ENCODE measurements at regions not wholly inside any gene's neighbourhood (a gene's known extent, or its start where the extent isn't known, plus 50 kb on each side); places are given as distances from the start of the nearest gene placed in this dataset.

DNA sequence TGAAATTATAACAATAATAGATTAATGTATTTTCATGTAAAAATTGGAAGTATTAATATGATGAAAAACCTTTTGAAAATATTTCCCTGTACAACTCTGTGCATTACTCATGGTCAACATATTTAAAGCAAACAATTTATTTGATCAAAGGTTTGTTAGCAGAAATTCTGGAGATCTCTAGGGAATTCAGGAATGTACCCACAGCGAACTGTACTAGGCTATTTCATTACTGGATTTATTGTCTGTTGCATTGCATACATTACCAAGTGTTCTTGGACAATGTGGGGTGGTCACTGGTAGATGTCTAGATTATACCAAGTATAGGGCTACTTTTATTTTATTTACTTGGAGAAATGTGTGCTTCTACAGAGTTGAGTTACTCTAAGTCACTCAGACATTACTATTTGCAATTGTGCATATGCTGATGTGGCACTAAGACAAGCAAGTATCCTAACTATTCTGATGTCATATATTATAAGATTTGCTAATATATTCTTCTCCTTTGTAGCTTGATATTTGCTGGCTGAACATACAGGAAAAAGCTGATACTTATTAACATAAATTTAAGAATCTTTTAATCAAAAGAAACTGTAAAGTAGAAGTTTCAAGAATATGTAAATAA is 323.3 kb downstream of the CCER1 start:
- Histone ChIP-seq H3K4me1 (ENCODE audit: control insufficient read depth, insufficient read depth, low read length) (peaks cover 10% of the 10 kb centered on the region), H3K36me3 (ENCODE audit: insufficient read depth, low read length) (no peaks in the 10 kb centered on the region), H3K9ac (ENCODE audit: low read depth, low read length) (no peak overlapping the region), H3K4me2 (ENCODE audit: low read length) (no peak overlapping the region), H3K9me3 (replicated peaks; ENCODE audit: low read length) (peaks cover 5% of the 10 kb centered on the region), H3K27me3 (ENCODE audit: control insufficient read depth, insufficient read depth, low read length) (no peaks in the 10 kb centered on the region), H3K4me3 (ENCODE audit: low read length) (no peak overlapping the region)

GRCh38 chr12:90630006-90630405 is 325.0 kb downstream of the CCER1 start:
- H3K4me1 ChIP-seq (ENCODE audit: control insufficient read depth, insufficient read depth, low read length) = peaks cover 10% of the 10 kb centered on the region
- H3K36me3 ChIP-seq (ENCODE audit: insufficient read depth, low read length) = no peaks in the 10 kb centered on the region
- peaks cover 5% of the 10 kb centered on the region for H3K9me3 ChIP-seq (replicated peaks; ENCODE audit: low read length)
- no peaks in the 10 kb centered on the region for H3K27me3 ChIP-seq (ENCODE audit: control insufficient read depth, insufficient read depth, low read length)
- H3K4me3 ChIP-seq (ENCODE audit: low read length) = no peak overlapping the region
- no peak overlapping the region for H3K4me2 ChIP-seq (ENCODE audit: low read length)
- H3K9ac ChIP-seq (ENCODE audit: low read depth, low read length) = no peak overlapping the region

- H3K4me1 ChIP-seq (ENCODE audit: control insufficient read depth, insufficient read depth, low read length) = peaks cover 10% of the 10 kb centered on the region
- H3K4me2 ChIP-seq (ENCODE audit: low read length) = no peak overlapping the region
- no peak overlapping the region for H3K4me3 ChIP-seq (ENCODE audit: low read length)
- H3K9ac ChIP-seq (ENCODE audit: low read depth, low read length) = no peak overlapping the region
- peaks cover 4% of the 10 kb centered on the region for H3K9me3 ChIP-seq (replicated peaks; ENCODE audit: low read length)
- H3K27me3 ChIP-seq (ENCODE audit: control insufficient read depth, insufficient read depth, low read length) = no peaks in the 10 kb centered on the region
- H3K36me3 ChIP-seq (ENCODE audit: insufficient read depth, low read length) = no peaks in the 10 kb centered on the region
Observed at GRCh38 chr12:90628213-90628612, 326.8 kb downstream of the CCER1 start.

DNA sequence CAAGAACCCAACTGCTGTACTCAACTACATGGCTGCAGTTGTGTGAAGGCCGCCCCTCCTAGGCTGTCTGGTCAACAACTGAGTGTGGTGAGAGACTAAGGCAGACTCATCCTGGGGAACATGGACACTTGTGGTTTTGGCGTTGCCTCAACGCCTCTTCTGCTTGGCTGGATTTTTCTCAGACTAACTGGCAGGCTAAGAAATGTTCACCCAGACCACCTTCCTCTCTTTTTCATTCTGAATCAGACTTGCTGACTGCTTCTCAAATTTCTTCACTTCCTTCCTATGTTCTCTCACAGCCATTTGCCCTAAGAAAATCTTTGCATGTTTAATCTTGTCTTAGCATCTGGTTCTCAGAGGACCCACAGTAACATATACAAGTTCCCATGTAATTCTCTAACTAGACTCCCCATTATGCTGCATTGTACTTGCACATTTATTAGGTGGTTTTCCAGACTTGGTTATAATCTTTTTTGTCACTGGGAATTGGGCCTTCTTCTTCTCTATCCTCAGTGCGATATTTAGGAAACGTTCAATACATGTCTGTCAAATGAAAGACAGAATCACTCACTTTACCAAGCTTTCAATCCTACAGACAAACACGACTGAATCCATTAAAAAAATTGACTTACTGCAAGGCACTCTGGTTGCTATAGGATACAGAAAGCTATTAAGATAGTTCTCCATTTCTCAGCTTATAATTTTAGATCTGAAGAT is 327.6 kb downstream of the CCER1 start:
- H3K4me1 ChIP-seq (ENCODE audit: control insufficient read depth, insufficient read depth, low read length) = peaks cover 16% of the 10 kb centered on the region
- no peak overlapping the region for H3K9ac ChIP-seq (ENCODE audit: low read depth, low read length)
- H3K4me2 ChIP-seq (ENCODE audit: low read length) = peak overlapping the region; percentile 10
- no peaks in the 10 kb centered on the region for H3K27me3 ChIP-seq (ENCODE audit: control insufficient read depth, insufficient read depth, low read length)
- H3K4me3 ChIP-seq (ENCODE audit: low read length) = no peak overlapping the region
- H3K36me3 ChIP-seq (ENCODE audit: insufficient read depth, low read length) = no peaks in the 10 kb centered on the region
- no peaks in the 10 kb centered on the region for H3K9me3 ChIP-seq (replicated peaks; ENCODE audit: low read length)

- Histone ChIP-seq H3K4me3 (ENCODE audit: low read length) (no peak overlapping the region), H3K27me3 (ENCODE audit: control insufficient read depth, insufficient read depth, low read length) (no peaks in the 10 kb centered on the region), H3K36me3 (ENCODE audit: insufficient read depth, low read length) (no peaks in the 10 kb centered on the region), H3K4me1 (ENCODE audit: control insufficient read depth, insufficient read depth, low read length) (peaks cover 21% of the 10 kb centered on the region), H3K9ac (ENCODE audit: low read depth, low read length) (no peak overlapping the region), H3K9me3 (replicated peaks; ENCODE audit: low read length) (no peaks in the 10 kb centered on the region), H3K4me2 (ENCODE audit: low read length) (peak overlapping the region; percentile 16)
Observed at GRCh38 chr12:90622431-90622830, 332.5 kb downstream of the CCER1 start.

- Histone ChIP-seq H3K36me3 (ENCODE audit: insufficient read depth, low read length) (no peaks in the 10 kb centered on the region), H3K4me1 (ENCODE audit: control insufficient read depth, insufficient read depth, low read length) (peaks cover 16% of the 10 kb centered on the region), H3K4me3 (ENCODE audit: low read length) (no peak overlapping the region), H3K9ac (ENCODE audit: low read depth, low read length) (no peak overlapping the region), H3K4me2 (ENCODE audit: low read length) (peak overlapping the region; percentile 16), H3K27me3 (ENCODE audit: control insufficient read depth, insufficient read depth, low read length) (no peaks in the 10 kb centered on the region), H3K9me3 (replicated peaks; ENCODE audit: low read length) (no peaks in the 10 kb centered on the region)
Observed at GRCh38 chr12:90621927-90622326, 333.0 kb downstream of the CCER1 start.

DNA sequence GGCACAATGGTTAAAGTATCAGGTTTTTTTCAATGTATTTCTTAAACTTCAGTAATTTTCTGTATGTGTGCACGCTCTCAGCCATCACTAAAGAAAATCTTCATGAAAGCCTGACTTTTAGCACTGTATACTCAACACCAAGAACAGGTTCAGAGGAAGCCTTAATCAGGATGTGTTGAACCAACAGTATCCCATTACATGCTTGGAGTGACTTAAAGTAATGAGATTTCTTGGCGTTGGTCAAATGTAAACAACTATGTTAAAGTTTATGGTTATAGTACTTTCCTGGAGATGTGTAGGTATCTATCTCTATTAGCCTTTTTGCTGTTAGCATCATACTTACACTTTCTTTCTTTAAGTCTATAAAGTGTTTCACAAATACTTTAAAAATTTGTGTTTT is 335.0 kb downstream of the CCER1 start:
- peaks cover 14% of the 10 kb centered on the region for H3K4me1 ChIP-seq (ENCODE audit: control insufficient read depth, insufficient read depth, low read length)
- no peaks in the 10 kb centered on the region for H3K9me3 ChIP-seq (replicated peaks; ENCODE audit: low read length)
- no peak overlapping the region for H3K9ac ChIP-seq (ENCODE audit: low read depth, low read length)
- no peak overlapping the region for H3K4me3 ChIP-seq (ENCODE audit: low read length)
- no peaks in the 10 kb centered on the region for H3K36me3 ChIP-seq (ENCODE audit: insufficient read depth, low read length)
- H3K27me3 ChIP-seq (ENCODE audit: control insufficient read depth, insufficient read depth, low read length) = no peaks in the 10 kb centered on the region
- H3K4me2 ChIP-seq (ENCODE audit: low read length) = no peak overlapping the region

DNA sequence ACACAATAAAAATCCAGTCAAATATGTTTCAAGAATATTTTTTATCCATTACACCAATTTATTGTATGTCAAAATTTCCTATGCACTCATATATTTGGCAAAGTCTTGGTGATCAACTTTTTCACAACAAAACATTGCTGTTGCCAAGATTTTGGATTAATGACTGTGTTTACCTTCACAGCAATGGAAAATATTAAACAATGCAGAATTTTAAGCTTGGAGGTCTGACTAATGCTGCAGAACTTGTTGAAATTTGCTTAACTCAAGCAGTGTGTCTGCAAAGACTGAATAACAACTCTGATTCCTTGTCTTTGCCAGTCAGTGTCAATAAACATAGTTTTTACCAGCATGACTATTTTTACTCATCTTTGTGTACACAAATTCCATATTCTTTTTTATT is 336.4 kb downstream of the CCER1 start:
- Histone ChIP-seq H3K4me3 (ENCODE audit: low read length) (no peak overlapping the region), H3K4me1 (ENCODE audit: control insufficient read depth, insufficient read depth, low read length) (peaks cover 14% of the 10 kb centered on the region), H3K4me2 (ENCODE audit: low read length) (no peak overlapping the region), H3K36me3 (ENCODE audit: insufficient read depth, low read length) (no peaks in the 10 kb centered on the region), H3K9ac (ENCODE audit: low read depth, low read length) (no peak overlapping the region), H3K27me3 (ENCODE audit: control insufficient read depth, insufficient read depth, low read length) (no peaks in the 10 kb centered on the region), H3K9me3 (replicated peaks; ENCODE audit: low read length) (no peaks in the 10 kb centered on the region)

- no peak overlapping the region for H3K4me2 ChIP-seq (ENCODE audit: low read length)
- no peaks in the 10 kb centered on the region for H3K4me1 ChIP-seq (ENCODE audit: control insufficient read depth, insufficient read depth, low read length)
- no peak overlapping the region for H3K9ac ChIP-seq (ENCODE audit: low read depth, low read length)
- H3K4me3 ChIP-seq (ENCODE audit: low read length) = no peak overlapping the region
- no peaks in the 10 kb centered on the region for H3K9me3 ChIP-seq (replicated peaks; ENCODE audit: low read length)
- no peaks in the 10 kb centered on the region for H3K36me3 ChIP-seq (ENCODE audit: insufficient read depth, low read length)
- H3K27me3 ChIP-seq (ENCODE audit: control insufficient read depth, insufficient read depth, low read length) = no peaks in the 10 kb centered on the region
Observed at GRCh38 chr12:90611891-90612290, 343.1 kb downstream of the CCER1 start.

- Histone ChIP-seq H3K9me3 (replicated peaks; ENCODE audit: low read length) (no peaks in the 10 kb centered on the region), H3K4me3 (ENCODE audit: low read length) (no peak overlapping the region), H3K9ac (ENCODE audit: low read depth, low read length) (no peak overlapping the region), H3K4me2 (ENCODE audit: low read length) (no peak overlapping the region), H3K4me1 (ENCODE audit: control insufficient read depth, insufficient read depth, low read length) (no peaks in the 10 kb centered on the region), H3K36me3 (ENCODE audit: insufficient read depth, low read length) (no peaks in the 10 kb centered on the region), H3K27me3 (ENCODE audit: control insufficient read depth, insufficient read depth, low read length) (no peaks in the 10 kb centered on the region)
Observed at GRCh38 chr12:90611048-90611447, 343.9 kb downstream of the CCER1 start.

- Histone ChIP-seq H3K9me3 (replicated peaks; ENCODE audit: low read length) (no peaks in the 10 kb centered on the region), H3K27me3 (ENCODE audit: control insufficient read depth, insufficient read depth, low read length) (no peaks in the 10 kb centered on the region), H3K4me1 (ENCODE audit: control insufficient read depth, insufficient read depth, low read length) (peaks cover 6% of the 10 kb centered on the region), H3K4me2 (ENCODE audit: low read length) (no peak overlapping the region), H3K4me3 (ENCODE audit: low read length) (no peak overlapping the region), H3K9ac (ENCODE audit: low read depth, low read length) (no peak overlapping the region), H3K36me3 (ENCODE audit: insufficient read depth, low read length) (no peaks in the 10 kb centered on the region)
Observed at GRCh38 chr12:90593596-90594295, 361.2 kb downstream of the CCER1 start.
